ENCODE measurements at regions not wholly inside any gene's neighbourhood (a gene's known extent, or its start where the extent isn't known, plus 50 kb on each side); places are given as distances from the start of the nearest gene placed in this dataset.

DNA sequence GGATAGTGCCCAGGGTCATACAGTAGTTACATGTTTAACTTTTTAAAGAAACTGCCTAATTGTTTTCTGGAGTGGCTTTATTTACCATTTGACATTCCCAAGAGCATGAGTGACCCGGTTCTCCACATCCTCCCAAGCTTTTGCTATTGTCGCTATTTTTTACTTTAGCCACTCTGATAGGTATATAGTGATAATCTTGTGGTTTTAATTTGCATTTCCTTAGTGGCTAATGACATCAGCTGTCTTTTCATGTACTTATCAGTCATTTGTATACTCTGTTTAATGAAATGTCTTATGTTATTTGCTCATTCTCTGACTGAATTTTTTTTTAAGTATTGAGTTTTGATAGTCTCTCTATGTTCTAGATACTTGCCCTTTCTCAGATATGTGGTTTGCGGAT lies 109.7 kb upstream of the HS6ST1 start:
- TF ChIP-seq, protein P1, sequence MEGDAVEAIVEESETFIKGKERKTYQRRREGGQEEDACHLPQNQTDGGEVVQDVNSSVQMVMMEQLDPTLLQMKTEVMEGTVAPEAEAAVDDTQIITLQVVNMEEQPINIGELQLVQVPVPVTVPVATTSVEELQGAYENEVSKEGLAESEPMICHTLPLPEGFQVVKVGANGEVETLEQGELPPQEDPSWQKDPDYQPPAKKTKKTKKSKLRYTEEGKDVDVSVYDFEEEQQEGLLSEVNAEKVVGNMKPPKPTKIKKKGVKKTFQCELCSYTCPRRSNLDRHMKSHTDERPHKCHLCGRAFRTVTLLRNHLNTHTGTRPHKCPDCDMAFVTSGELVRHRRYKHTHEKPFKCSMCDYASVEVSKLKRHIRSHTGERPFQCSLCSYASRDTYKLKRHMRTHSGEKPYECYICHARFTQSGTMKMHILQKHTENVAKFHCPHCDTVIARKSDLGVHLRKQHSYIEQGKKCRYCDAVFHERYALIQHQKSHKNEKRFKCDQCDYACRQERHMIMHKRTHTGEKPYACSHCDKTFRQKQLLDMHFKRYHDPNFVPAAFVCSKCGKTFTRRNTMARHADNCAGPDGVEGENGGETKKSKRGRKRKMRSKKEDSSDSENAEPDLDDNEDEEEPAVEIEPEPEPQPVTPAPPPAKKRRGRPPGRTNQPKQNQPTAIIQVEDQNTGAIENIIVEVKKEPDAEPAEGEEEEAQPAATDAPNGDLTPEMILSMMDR (IDR thresholded peaks at IDR 0.05) = no peak
- TF ChIP-seq EZH2phosphoT487 (IDR thresholded peaks at IDR 0.05) (no peak), EZH2 (IDR thresholded peaks at IDR 0.05) (no peak)

Data from neural progenitor cell (in vitro differentiated cells).